HG02884 (cell line): ENCODE measurements at regions not wholly inside any gene's neighbourhood (a gene's known extent, or its start where the extent isn't known, plus 50 kb on each side); places are given as distances from the start of the nearest gene placed in this dataset.
"Not testable (repeated sequence)": the region's sequence is repeated elsewhere in the genome, so short reads cannot be mapped to it uniquely, and the experiment has no call there.

Experiments used
- ATAC-seq: cut with Tn5 transposase; IDR thresholded peaks from one replicate; pipeline ENCODE4 v1.9.1; 2021; ENCODE audit warnings: mild to moderate bottlenecking, moderate library complexity; ENCODE audit not compliant: unreplicated experiment

DNA sequence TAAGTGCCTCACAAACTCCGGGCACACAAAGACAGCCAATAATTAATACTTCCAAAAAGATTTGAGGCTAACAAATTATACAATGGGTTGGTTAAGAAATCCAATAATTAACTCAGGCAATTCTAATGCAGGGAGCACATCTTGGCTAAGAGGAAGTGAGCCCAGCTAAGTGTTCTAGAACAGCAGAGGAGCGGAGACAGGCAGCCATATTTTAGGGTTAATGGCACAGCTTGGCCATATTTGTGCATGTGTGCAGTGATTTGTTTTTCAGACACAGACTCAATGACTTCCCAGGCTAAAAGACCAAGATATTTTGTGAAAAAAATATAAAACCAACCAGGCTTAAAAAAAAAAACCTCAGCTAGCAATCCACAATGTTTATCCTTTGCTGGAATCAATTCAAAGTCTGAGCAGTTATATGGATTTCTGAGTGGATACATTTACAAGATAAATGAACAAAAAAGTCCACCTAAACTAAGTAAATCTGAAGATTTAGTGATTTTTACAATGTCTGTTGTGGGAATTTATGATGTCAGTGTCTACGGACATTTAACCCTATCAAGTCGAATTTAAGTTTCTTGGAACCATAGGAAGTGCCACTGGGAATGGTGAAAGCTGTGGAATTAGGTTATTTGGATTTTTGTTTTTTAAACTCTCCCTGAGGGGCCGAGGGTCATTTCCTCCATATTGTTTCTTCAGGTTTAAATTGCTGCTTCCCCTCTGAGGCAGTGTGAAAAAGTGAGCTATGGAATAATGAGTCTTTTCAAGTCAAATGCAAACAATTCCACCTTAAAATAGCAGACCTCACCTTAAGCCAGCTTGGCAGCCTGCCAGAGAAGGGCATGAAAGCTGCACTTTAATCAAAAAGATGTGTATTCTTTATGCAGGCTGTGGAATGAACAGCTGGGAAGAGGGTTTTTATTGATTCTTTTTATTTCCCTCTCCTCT, 413.7 kb upstream of the TBL1XR1 start:
- no peak for ATAC-seq

- no peak for ATAC-seq
Observed at GRCh38 chr3:177611752-177612334, 414.6 kb upstream of the TBL1XR1 start.

GRCh38 chr3:177613901-177614300, 416.6 kb upstream of the TBL1XR1 start:
- no peak for ATAC-seq

DNA sequence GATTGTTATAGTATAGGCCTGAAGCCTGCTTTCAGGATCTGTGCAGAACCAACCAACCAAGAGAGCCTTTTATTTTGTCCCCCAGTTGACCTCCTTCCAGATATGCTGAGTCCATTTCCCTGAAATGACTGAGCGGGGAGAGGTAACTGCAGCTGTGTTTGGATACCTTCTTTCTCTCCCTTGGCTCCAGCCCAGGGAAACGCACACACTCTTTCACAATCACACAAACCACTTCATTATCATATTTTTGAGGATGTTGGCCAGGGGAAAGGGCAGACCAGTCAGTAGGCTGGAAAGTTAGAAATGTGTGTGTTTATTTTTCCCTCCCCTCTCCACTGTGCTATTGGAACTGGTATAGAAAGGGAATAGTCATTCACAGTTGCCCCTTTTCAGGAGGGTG, 417.7 kb upstream of the TBL1XR1 start:
- ATAC-seq, result no peak

- no peak for ATAC-seq
Observed at GRCh38 chr3:177618873-177619733, 421.8 kb upstream of the TBL1XR1 start.

GRCh38 chr3:177620073-177620472, 422.8 kb upstream of the TBL1XR1 start:
- ATAC-seq, result no peak

- no peak for ATAC-seq
Observed at GRCh38 chr3:177622520-177622919, 425.2 kb upstream of the TBL1XR1 start.

DNA sequence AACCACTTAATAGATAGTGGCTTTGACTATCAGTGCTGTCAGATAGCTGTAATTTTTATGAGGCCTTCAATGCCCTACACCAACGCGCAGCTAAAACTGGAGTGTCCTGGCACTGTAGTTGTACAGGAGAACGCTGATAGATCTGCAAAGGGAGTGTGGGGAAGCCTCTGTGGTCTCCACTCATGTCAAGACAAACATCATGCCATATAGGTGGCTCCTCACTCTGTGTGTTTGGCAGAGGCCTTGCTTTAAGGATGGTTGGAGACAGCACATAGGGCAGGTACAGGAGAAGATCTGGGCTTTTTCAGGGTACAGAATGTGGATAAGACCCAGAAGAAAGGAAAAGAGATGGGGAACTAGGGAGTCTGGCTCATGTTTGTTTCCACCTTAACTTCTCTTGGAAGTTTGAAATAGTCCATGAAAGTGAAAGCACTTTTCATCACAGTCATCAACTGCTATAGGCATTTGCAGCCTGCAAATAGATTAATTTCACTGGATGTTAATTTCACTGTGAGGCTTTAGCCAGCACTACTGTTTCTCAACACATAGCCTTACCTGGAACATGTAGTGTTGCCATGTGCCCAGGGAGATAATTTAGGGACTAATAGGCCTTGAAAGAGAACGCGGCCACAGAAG, 425.8 kb upstream of the TBL1XR1 start:
- no peak for ATAC-seq

- no peak for ATAC-seq
Observed at GRCh38 chr3:177624528-177625495, 427.5 kb upstream of the TBL1XR1 start.

DNA sequence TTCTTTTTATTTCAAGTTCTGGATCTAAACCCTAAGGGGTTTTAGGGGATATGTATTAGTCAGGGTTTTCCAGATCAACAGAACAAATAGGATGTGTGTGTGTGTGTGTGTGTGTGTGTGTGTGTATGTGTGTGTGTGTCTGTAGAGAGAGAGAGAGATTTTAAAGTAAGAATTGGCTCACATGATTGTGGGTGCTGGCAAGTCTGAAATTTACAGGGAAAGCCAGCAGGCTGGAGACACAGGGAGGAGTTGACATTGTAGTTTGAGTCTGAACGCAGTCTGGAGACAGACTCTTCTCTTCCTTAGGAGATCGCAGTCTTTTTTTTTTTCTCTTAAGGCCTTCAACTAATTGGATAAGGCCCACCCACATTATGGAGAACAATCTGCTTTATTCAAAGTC, 428.8 kb upstream of the TBL1XR1 start:
- no peak for ATAC-seq

DNA sequence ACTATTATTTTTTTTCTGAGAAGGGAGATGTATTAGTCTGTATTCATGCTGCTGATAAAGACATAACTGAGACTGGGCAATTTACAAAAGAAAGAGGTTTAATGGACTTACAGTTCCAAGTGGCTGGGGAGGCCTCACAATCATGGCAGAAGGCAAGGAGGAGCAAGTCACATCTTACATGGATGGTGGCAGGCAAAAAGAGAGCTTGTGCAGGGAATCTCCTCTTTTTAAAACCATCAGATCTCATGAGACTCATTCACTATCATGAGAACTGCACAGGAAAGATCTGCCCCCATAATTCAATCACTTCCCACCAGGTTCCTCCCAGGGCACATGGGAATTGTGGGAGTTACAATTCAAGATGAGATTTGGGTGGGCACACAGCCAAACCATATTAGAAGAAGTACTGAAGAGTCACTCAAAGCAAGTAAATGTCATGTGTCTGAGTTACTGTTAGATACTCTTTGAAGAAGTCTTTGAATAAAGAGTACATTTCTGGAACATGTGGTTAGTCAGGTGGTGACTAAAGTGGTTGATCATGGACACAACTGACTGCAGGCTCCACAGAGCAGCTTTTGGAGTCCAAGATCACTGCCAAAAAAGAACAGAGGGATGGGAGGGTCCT, 430.9 kb upstream of the TBL1XR1 start:
- ATAC-seq, result not testable (repeated sequence)

DNA sequence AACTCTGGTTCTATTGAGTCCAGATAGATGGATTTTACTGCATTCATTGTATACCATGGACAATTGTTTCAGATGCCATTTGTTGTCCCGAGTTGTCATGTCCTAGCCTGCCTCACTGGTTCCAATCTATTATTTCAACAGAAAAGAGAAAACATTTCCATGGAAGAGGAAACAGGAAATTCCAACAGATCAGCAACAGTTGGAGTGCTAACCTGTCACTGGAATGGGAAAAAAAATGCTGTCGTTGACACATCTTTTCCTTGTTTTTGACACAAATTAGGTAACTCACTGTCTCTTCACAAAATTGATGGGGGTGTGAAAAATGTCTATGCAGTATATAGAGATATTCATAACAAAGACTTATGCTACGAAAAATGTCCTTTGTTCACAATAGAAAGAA, 432.0 kb upstream of the TBL1XR1 start:
- ATAC-seq, result no peak

- no peak for ATAC-seq
Observed at GRCh38 chr3:177633671-177634207, 436.5 kb upstream of the TBL1XR1 start.

GRCh38 chr3:177635601-177636106, 438.4 kb upstream of the TBL1XR1 start:
- not testable (repeated sequence) for ATAC-seq

DNA sequence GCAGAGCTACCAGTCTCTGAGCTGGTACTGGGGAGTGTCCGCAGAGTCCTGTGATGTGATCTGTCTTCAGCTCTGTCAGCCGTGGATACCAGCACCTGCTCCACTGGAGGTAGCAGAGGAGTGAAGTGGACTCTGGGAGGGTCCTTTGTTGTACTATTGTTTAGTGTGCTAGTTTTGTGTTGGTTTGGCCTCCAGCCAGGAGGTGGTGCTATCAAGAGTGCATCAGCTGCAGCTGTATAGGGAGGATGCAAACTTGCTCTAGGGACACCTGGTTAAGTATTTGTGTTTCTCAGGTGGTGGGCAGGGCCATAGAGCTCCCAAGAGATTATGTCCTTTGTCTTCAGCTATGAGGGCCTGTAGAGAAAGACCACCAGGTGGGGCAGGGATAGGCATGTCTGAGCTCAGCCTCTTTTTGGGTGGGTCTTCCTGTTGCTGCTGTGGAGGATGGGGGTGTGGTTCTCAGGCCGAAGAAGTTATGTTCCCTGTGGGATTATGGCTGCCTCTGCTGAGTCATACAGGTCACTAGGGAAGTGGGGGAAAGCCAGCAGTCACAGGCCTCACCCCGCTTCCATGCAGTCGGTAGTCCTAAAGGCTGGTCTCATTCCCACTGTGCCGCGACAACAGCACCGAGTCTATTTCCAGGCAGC, 443.2 kb upstream of the TBL1XR1 start:
- no peak for ATAC-seq

DNA sequence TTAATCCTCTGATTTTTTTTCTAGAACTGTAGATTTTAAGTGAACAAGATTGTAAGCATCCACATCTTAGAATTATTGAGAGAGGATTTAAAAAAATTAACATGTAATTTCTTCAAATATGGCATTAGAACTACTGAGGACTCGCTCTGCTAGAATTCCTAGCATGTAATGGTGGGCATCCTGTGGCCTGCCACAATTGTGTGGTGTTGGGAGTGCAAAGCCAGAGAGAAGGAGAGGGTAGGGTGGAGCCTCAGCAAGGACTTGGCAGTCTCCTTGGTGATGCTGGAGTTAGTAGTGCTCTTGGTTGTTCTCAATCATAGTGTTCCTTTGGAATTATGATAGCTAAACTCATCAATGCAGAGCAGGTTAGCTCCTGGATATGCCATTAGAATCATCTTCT, 443.9 kb upstream of the TBL1XR1 start:
- no peak for ATAC-seq

DNA sequence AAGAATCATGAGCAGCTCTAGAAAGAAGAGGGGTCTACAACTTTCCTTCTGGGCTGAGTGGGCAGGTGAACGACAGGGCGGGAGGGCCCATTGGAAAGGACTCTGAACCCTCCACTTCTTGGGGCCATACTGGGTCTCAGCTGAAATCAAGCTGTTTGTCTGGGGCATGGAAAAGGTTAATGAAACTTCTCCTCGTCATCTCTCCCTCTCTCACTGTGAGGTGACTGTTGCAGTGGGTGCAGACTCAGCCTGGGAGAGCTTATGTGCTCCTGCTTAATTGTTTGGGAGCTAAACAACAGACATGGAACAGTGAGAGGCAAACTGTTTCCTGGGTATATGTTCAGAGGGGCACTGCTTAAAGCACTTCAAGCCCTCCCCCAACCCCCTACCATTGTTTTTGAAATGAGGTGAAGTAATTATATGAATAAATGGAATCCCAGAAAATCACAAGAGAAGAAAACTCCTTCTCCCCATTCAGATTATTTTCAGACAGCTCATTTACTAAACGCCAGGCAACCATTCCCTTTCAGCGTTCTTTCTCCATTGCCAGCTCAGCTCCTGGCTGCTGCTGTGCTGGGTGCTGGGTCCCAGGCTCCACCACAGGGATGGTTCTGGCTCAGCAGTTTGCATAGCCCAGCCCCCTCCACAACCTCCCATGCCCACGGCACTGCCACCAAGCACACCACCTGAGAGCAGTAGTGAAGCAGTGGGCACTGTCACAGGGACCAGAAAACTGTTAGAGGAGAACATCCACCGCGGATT, 444.9 kb upstream of the TBL1XR1 start:
- ATAC-seq, result no peak

DNA sequence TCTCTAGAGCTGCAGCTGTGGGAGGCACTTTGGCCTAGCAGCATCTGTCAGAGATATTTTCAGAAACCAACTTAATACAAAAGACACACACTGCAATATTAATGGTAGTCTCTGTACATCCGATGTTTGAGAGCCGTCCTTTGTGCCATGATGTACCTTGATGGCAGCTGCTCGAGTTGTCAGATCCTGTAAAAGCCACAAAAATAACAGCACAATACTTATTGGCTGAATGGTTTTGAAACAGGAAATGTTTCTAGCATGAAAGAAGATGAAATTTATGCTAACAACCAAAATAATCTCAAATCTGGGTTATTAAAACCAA, 445.5 kb upstream of the TBL1XR1 start:
- no peak for ATAC-seq
